ENCODE measurements at regions not wholly inside any gene's neighbourhood (a gene's known extent, or its start where the extent isn't known, plus 50 kb on each side); places are given as distances from the start of the nearest gene placed in this dataset.

DNA sequence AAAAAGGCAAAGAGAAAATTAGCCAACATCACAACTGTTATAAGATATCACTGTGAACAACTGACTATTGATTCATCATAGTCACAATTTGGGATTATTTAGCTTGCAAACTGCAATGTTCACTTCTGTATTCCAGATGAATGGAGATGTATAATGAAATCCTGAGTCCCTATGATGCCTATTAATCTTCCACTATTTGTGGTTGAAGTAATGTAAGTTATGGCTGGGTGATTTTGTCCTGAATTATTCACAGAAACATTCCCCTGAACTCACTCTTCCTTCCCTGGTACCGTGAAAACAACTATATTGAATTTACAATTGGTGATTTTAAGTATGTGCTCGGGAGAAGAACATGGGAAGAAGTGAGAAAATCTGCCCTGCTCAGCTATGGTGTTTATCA, 50.8 kb upstream of the NPFFR2 start:
- H2AFZ ChIP-seq (ENCODE audit: low read length), result no peak overlapping the region
- H3K4me2 ChIP-seq (ENCODE audit: low read depth, low read length, poor library complexity, severe bottlenecking), result no peak overlapping the region
- no peaks in the 10 kb centered on the region for H3K27me3 ChIP-seq (ENCODE audit: low read length)
- no peaks in the 10 kb centered on the region for H3K4me1 ChIP-seq (ENCODE audit: low read length)
- H4K20me1 ChIP-seq (ENCODE audit: insufficient read depth, low read depth, low read length), result no peaks in the 10 kb centered on the region
- H3K27ac ChIP-seq (ENCODE audit: low read length), result no peak overlapping the region
- no peak overlapping the region for H3K4me3 ChIP-seq (ENCODE audit: low read length)
- H3K9ac ChIP-seq (ENCODE audit: low read length), result no peak overlapping the region
- H3K9me2 ChIP-seq (replicated peaks; ENCODE audit: insufficient read depth, low read length), result no peaks in the 10 kb centered on the region
- no peaks in the 10 kb centered on the region for H3K36me3 ChIP-seq (ENCODE audit: insufficient read depth, low read length)
- DNase-seq, result no peak
- no peaks in the 10 kb centered on the region; the same call in 1 of the 2 replicates for H3K9me3 ChIP-seq (ENCODE audit: low read length)
- no peaks in the 10 kb centered on the region for H3K79me2 ChIP-seq (ENCODE audit: low read length)
